ENCODE measurements at regions not wholly inside any gene's neighbourhood (a gene's known extent, or its start where the extent isn't known, plus 50 kb on each side); places are given as distances from the start of the nearest gene placed in this dataset.
A peak's percentile ranks its signal among the peaks of the same experiment; 100 is the strongest.

DNA sequence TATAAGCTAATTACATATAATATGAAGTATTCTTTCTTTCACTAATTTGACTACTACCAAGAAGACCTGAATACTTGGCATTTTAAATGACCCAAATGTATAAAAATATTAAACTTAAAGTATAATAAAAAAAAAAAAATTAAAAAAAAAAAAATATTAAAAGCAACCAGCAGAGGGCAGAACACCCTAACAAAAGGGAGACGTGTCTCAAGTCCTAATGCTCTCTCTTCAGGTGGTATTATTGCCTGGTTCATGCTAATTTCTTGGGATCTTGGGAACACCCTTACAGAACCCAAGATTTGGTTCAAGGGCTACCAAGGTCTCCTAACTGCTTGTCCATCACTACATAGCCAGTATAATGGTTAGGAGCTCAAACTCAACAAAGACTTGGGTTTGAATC lies 754.8 kb downstream of the RAB28 start:
- TF ChIP-seq, protein P1, sequence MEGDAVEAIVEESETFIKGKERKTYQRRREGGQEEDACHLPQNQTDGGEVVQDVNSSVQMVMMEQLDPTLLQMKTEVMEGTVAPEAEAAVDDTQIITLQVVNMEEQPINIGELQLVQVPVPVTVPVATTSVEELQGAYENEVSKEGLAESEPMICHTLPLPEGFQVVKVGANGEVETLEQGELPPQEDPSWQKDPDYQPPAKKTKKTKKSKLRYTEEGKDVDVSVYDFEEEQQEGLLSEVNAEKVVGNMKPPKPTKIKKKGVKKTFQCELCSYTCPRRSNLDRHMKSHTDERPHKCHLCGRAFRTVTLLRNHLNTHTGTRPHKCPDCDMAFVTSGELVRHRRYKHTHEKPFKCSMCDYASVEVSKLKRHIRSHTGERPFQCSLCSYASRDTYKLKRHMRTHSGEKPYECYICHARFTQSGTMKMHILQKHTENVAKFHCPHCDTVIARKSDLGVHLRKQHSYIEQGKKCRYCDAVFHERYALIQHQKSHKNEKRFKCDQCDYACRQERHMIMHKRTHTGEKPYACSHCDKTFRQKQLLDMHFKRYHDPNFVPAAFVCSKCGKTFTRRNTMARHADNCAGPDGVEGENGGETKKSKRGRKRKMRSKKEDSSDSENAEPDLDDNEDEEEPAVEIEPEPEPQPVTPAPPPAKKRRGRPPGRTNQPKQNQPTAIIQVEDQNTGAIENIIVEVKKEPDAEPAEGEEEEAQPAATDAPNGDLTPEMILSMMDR (conservative IDR thresholded peaks at IDR 0.05), result peak; percentile 65
- TF ChIP-seq EZH2 (IDR thresholded peaks at IDR 0.05; ENCODE audit: low read depth), result no peak

Data from PC-9 (cell line).